ENCODE measurements at regions not wholly inside any gene's neighbourhood (a gene's known extent, or its start where the extent isn't known, plus 50 kb on each side); places are given as distances from the start of the nearest gene placed in this dataset.

- TF ChIP-seq CTCF (IDR thresholded peaks at IDR 0.05) (no peak), POLR2AphosphoS5 (IDR thresholded peaks at IDR 0.05) (no peak)
These were observed 2441.7 kb downstream of the ARAP2 start for GRCh38 chr4:33802578-33802977.
